ENCODE measurements at regions not wholly inside any gene's neighbourhood (a gene's known extent, or its start where the extent isn't known, plus 50 kb on each side); places are given as distances from the start of the nearest gene placed in this dataset.

DNA sequence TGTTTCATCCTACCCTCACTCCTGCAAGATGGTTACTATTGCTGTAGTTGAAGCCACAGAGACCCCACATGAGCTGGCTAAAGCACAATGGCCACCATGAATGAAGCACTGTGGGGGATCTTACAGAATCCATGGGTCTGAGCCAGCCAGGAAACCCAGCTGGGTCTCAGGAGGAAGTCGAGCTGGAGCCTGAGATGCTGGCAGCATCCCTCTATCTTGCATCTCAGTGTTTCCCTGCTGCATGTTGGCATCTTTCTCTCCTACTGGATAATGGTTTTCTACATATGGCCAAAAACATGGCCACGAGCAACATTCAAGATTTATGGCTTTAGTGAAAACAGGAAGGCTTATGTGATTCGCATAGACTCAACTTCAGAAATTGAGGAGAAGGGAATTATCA, 219.3 kb upstream of the SNX19 start:
- Histone ChIP-seq H3K4me1 (no peaks in the 10 kb centered on the region), H3K27ac (no peak overlapping the region), H3K9me3 (no peaks in the 10 kb centered on the region), H3K27me3 (no peaks in the 10 kb centered on the region), H3K36me3 (no peaks in the 10 kb centered on the region), H3K4me3 (no peak overlapping the region)
- DNase-seq (ENCODE audit: extremely low spot score in 2 of 2), result no peak
- TF ChIP-seq POLR2A (IDR thresholded peaks at IDR 0.05) (no peak), POLR2AphosphoS5 (IDR thresholded peaks at IDR 0.05; ENCODE audit: insufficient read depth in 1 of 2, low read depth in 1 of 2) (no peak)
- TF ChIP-seq, protein P1, sequence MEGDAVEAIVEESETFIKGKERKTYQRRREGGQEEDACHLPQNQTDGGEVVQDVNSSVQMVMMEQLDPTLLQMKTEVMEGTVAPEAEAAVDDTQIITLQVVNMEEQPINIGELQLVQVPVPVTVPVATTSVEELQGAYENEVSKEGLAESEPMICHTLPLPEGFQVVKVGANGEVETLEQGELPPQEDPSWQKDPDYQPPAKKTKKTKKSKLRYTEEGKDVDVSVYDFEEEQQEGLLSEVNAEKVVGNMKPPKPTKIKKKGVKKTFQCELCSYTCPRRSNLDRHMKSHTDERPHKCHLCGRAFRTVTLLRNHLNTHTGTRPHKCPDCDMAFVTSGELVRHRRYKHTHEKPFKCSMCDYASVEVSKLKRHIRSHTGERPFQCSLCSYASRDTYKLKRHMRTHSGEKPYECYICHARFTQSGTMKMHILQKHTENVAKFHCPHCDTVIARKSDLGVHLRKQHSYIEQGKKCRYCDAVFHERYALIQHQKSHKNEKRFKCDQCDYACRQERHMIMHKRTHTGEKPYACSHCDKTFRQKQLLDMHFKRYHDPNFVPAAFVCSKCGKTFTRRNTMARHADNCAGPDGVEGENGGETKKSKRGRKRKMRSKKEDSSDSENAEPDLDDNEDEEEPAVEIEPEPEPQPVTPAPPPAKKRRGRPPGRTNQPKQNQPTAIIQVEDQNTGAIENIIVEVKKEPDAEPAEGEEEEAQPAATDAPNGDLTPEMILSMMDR (IDR thresholded peaks at IDR 0.05), result no peak
- intact Hi-C loops (cut with DNase I), result no loop called here

DNA sequence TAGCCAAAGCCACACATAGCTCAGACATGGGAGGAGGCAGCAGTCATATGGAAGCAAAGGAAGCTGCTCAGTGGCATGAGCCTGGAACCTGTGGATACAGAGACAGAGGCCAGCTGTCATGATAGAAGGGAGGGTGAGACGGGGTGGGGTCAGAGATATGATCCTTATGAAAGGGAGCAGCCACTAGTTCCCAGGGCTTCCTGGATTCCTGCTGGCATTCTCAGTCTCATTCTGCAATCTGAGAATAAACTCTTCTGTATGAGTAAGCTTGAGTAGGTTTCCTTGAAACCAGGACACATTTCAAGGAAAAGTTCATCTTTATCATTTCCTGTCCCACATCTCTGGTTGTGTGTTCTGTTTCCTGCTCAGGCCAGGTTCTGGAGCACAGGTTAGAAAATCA, 220.2 kb upstream of the SNX19 start:
- intact Hi-C loops (cut with DNase I), result no loop called here
- Histone ChIP-seq H3K4me3 (no peak overlapping the region), H3K36me3 (no peaks in the 10 kb centered on the region), H3K4me1 (no peaks in the 10 kb centered on the region), H3K27ac (no peak overlapping the region), H3K9me3 (no peaks in the 10 kb centered on the region), H3K27me3 (no peaks in the 10 kb centered on the region)
- TF ChIP-seq POLR2AphosphoS5 (IDR thresholded peaks at IDR 0.05; ENCODE audit: insufficient read depth in 1 of 2, low read depth in 1 of 2) (no peak), POLR2A (IDR thresholded peaks at IDR 0.05) (no peak)
- DNase-seq (ENCODE audit: extremely low spot score in 2 of 2), result no peak

DNA sequence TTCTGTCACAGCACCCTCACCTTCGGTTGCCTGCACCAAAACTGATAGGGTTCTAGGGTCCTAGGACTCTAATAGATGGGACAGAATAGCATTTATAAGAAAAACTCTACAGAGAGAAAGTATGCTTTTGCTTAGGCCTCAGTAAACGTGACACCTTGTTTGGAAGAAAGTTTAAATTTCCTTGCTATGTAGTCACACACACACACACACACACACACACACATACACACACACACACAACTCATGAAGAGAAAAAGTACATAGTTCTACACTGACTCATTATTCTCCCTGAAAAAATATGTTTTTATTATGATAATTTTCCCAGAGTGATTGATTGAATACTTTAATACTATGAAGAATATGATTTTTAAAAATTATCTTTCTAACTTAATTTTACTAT, 220.8 kb upstream of the SNX19 start:
- no peaks in the 10 kb centered on the region for H3K27me3 ChIP-seq
- H3K4me3 ChIP-seq, result no peak overlapping the region
- TF ChIP-seq, protein P1 (IDR thresholded peaks at IDR 0.05), result no peak
- TF ChIP-seq POLR2AphosphoS5 (IDR thresholded peaks at IDR 0.05; ENCODE audit: insufficient read depth in 1 of 2, low read depth in 1 of 2), result no peak
- TF ChIP-seq POLR2A (IDR thresholded peaks at IDR 0.05), result no peak

DNA sequence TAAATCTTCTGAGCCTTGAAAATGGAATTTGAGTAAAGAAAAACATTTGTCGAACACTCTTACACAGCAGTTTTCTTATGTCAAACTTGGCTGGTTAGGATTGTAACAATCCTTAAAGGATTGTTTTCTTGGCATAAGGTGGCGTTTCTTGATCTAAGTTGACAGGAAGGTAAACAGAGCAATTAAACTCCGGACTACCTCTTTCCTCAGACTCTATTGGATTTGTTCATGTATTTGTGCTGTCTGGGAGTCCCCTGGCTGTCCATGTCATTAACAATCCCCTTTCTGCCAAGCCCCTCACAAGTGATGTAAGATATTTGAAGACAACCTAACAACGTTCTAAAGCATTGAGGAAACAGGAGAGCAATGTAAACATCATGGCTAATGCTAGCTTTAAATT, 222.5 kb upstream of the SNX19 start:
- intact Hi-C loops (cut with DNase I), result no loop called here
- H3K9me3 ChIP-seq, result no peaks in the 10 kb centered on the region
- no peak overlapping the region for H3K27ac ChIP-seq
- no peak for TF ChIP-seq POLR2A (IDR thresholded peaks at IDR 0.05)
- TF ChIP-seq, protein P1 (IDR thresholded peaks at IDR 0.05), result no peak
- no peak for TF ChIP-seq POLR2AphosphoS5 (IDR thresholded peaks at IDR 0.05; ENCODE audit: insufficient read depth in 1 of 2, low read depth in 1 of 2)
- H3K36me3 ChIP-seq, result no peaks in the 10 kb centered on the region
- no peaks in the 10 kb centered on the region for H3K4me1 ChIP-seq
- H3K27me3 ChIP-seq, result no peaks in the 10 kb centered on the region
- H3K4me3 ChIP-seq, result no peak overlapping the region
- no peak for DNase-seq (ENCODE audit: extremely low spot score in 2 of 2)

More for the DNA sequence above, 220.8 kb upstream of the SNX19 start:
- intact Hi-C loops (cut with DNase I), result no loop called here
- H3K4me1 ChIP-seq, result no peaks in the 10 kb centered on the region
- H3K27ac ChIP-seq, result no peak overlapping the region
- no peaks in the 10 kb centered on the region for H3K36me3 ChIP-seq
- no peaks in the 10 kb centered on the region for H3K9me3 ChIP-seq
- DNase-seq (ENCODE audit: extremely low spot score in 2 of 2), result no peak

DNA sequence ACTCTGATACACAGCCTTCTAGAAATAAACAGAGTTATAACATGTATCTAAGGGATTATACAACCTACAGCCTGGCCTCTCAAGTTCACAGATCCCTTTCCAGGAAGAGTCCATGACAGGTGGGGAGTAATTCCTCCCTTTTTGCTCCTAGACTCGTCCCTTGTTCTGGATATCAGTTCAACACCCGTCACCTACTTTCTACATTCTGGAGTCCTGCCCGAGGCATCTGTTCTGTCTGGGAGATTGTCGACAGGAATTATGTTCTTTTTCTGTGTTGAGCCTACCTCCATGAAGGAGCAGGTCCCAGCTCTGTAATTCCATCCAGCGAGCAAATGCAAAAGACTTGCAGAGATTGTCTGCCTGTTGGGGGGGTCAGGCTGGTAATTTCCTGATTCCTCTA, 224.6 kb upstream of the NTM start:
- no peak for DNase-seq (ENCODE audit: extremely low spot score in 2 of 2)
- Histone ChIP-seq H3K4me3 (no peak overlapping the region), H3K36me3 (no peaks in the 10 kb centered on the region), H3K9me3 (no peaks in the 10 kb centered on the region), H3K4me1 (no peaks in the 10 kb centered on the region), H3K27ac (no peak overlapping the region), H3K27me3 (no peaks in the 10 kb centered on the region)
- TF ChIP-seq POLR2A (IDR thresholded peaks at IDR 0.05) (no peak), POLR2AphosphoS5 (IDR thresholded peaks at IDR 0.05; ENCODE audit: insufficient read depth in 1 of 2, low read depth in 1 of 2) (no peak)
- TF ChIP-seq, protein P1 (IDR thresholded peaks at IDR 0.05), result no peak
- intact Hi-C loops (cut with DNase I), result no loop called here
